Ovary (tissue), 7 donors: ENCODE measurements at regions not wholly inside any gene's neighbourhood (a gene's known extent, or its start where the extent isn't known, plus 50 kb on each side); places are given as distances from the start of the nearest gene placed in this dataset.

Experiments
- DNase-seq, 5 donors: peaks; one replicate each; pipeline ENCODE4 v3.0.0-alpha.2; 2019 to 2020
- H3K27ac ChIP-seq, 2 donors: fragments of 200-600 bp; one replicate each; pipeline versions ENCODE4 v1.5.1 to v1.8.0; 2019 to 2022
- H3K27me3 ChIP-seq: fragments of 200-600 bp; one replicate; pipeline ENCODE4 v1.8.0; 2022
- H3K36me3 ChIP-seq: fragments of 200-600 bp; sonication (generic); one replicate; pipeline ENCODE4 v1.5.1; 2019
- H3K4me1 ChIP-seq: one replicate; pipeline ENCODE4 v1.8.1; 2013; ENCODE audit warnings: mild to moderate bottlenecking, moderate library complexity; ENCODE audit not compliant: insufficient read depth
- H3K4me3 ChIP-seq: fragments of 200-600 bp; sonication (generic); one replicate; pipeline ENCODE4 v1.5.1; 2017
- H3K9me3 ChIP-seq, 2 donors: fragments of 200-600 bp in 1 of 2; sonication (generic) in 1 of 2; one replicate each; pipeline versions ENCODE4 v1.5.1 to v1.8.1; 2013 to 2019; ENCODE audit warnings: mild to moderate bottlenecking in 1 of 2, moderate library complexity in 1 of 2
- EP300 ChIP-seq: sonication (generic); formaldehyde crosslinking; IDR thresholded peaks from one replicate; pipeline ENCODE4 v1.6.1; 2017; ENCODE audit warnings: antibody characterized with exemption
- POLR2A ChIP-seq: fragments of 450-650 bp; IDR thresholded peaks from one replicate; pipeline ENCODE4 v1.6.1; 2017; ENCODE audit warnings: antibody characterized with exemption, mild to moderate bottlenecking, moderate library complexity
- WGBS, 3 donors: extraction: QIAGEN DNeasy Blood & Tissue Kit in 1 of 3; methylation state at CpG; one replicate each; pipeline versions ENCODE4 v1.1.5 to v1.1.7; 2013 to 2017; 5-methylcytosine and 5-hydroxymethylcytosine counted together
- intact Hi-C, 4 donors: fragments of 100-400 bp; cut with DNase I; formaldehyde crosslinking; loops; one replicate each; pipeline versions ENCODE4 v1.11.0 to v1.15.1; 2022 to 2023
- TF ChIP-seq, protein P1 (sequence below), 3 donors: fragments of 450-650 bp in 2 of 3; fragments of 200-600 bp in 1 of 3; IDR thresholded peaks; one replicate each; pipeline versions ENCODE4 v1.5.1 to v1.8.0; 2016 to 2022; ENCODE audit warnings: antibody characterized with exemption in 3 of 3, mild to moderate bottlenecking in 1 of 3
- donor health status: DM: no; HTN: no; CAD: no; lungs with moderate emphysema.
- donor health status: DM: no; HTN: no; CAD: no.
- donor health status: Bipolar disorder and iron deficiency.
- donor health status: DM: no; HTN: no; CAD: no.
- donor health status: DM: yes; HTN: yes; CAD: no.

DNA sequence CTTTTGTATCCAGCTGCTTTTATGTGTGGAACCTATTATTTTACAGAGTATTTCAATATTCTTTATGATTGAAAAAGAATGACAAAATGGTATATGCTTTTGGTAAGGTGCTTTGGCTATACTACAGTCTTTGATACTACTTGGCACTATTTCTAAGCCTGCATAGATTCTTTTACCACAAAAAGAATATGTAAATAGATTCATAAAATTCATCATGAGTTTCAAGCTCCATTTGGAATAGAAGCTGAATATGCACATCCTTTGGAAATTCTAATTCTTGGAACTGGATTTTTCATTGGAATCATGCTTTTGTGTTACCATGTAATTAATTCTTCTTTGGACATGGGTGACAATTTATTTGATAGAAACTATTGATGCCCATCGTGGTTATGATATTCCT, 60.2 kb upstream of the SYTL5 start:
- Histone ChIP-seq H3K9me3 (no peaks in the 10 kb centered on the region), H3K4me3 (no peak overlapping the region), H3K36me3 (no peaks in the 10 kb centered on the region), H3K4me1 (no peaks in the 10 kb centered on the region), H3K27ac (no peak overlapping the region), H3K27me3 (no peaks in the 10 kb centered on the region)
- WGBS, 3 donors, result 67 to 86% (median 80%) methylated on average over 1 of the region's 1 CpG
- TF ChIP-seq EP300 (no peak), POLR2A (no peak)
- DNase-seq, result no peak
- intact Hi-C loops, result no loop called here

DNA sequence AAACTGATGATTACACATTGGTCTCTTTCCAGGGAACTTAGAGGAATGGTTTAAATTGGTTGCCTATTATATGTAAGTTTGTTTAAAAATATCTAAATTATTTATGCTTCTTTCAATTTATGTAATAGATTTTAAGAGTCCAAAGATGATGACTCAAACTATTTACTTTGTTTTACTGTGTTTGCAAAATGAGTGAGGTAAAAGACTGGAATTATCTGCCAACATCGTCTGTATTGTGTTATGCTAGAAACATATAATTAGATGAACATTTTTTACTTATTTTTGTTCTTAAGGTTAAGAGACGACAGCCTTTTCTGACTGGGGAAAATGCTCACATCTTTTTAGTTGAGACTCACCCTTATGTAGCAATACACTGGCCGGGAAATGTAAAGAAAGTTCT, 51.1 kb upstream of the SYTL5 start:
- Histone ChIP-seq H3K27me3 (no peaks in the 10 kb centered on the region), H3K36me3 (no peaks in the 10 kb centered on the region), H3K27ac (no peak overlapping the region), H3K9me3 (no peaks in the 10 kb centered on the region), H3K4me3 (no peak overlapping the region), H3K4me1 (no peaks in the 10 kb centered on the region)
- intact Hi-C loops, result no loop called here
- no peak for TF ChIP-seq POLR2A
- no peak for TF ChIP-seq EP300
- TF ChIP-seq, protein P1, sequence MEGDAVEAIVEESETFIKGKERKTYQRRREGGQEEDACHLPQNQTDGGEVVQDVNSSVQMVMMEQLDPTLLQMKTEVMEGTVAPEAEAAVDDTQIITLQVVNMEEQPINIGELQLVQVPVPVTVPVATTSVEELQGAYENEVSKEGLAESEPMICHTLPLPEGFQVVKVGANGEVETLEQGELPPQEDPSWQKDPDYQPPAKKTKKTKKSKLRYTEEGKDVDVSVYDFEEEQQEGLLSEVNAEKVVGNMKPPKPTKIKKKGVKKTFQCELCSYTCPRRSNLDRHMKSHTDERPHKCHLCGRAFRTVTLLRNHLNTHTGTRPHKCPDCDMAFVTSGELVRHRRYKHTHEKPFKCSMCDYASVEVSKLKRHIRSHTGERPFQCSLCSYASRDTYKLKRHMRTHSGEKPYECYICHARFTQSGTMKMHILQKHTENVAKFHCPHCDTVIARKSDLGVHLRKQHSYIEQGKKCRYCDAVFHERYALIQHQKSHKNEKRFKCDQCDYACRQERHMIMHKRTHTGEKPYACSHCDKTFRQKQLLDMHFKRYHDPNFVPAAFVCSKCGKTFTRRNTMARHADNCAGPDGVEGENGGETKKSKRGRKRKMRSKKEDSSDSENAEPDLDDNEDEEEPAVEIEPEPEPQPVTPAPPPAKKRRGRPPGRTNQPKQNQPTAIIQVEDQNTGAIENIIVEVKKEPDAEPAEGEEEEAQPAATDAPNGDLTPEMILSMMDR (IDR thresholded peaks at IDR 0.05), result no peak
- 48 to 56% (median 52%) methylated on average over 3 of the region's 3 CpGs for WGBS, 3 donors
- no peak for DNase-seq

DNA sequence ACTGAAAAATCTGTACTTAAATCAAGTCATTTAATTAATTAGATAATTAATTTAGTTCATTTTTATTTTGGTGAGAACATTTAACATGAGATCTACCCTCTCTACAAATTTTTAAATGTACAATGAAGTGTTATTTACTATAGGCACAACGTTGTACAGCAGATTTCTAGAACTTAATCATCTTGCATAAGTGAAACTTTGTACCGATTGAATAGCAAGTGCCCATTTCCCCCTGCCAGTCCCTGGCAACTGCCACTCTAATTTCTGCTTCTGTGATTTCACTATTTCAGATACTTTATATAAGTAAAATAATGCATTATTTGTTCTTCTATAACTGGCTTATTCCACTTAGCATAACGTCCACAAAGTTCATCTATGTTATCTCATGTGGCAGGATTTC, 50.1 kb upstream of the SYTL5 start:
- H3K4me3 ChIP-seq, result no peak overlapping the region
- intact Hi-C loops, result no loop called here
- TF ChIP-seq EP300, result no peak
- no peak for TF ChIP-seq POLR2A
- TF ChIP-seq, protein P1 (IDR thresholded peaks at IDR 0.05), result no peak

More for the DNA sequence above, 50.1 kb upstream of the SYTL5 start:
- no peaks in the 10 kb centered on the region for H3K36me3 ChIP-seq
- no peaks in the 10 kb centered on the region for H3K27me3 ChIP-seq
- H3K27ac ChIP-seq, result no peak overlapping the region
- no peaks in the 10 kb centered on the region for H3K4me1 ChIP-seq
- no peak for DNase-seq
- 61 to 72% (median 62%) methylated on average over 3 of the region's 3 CpGs for WGBS, 3 donors
- no peaks in the 10 kb centered on the region for H3K9me3 ChIP-seq
